ENCODE measurements at regions not wholly inside any gene's neighbourhood (a gene's known extent, or its start where the extent isn't known, plus 50 kb on each side); places are given as distances from the start of the nearest gene placed in this dataset.

DNA sequence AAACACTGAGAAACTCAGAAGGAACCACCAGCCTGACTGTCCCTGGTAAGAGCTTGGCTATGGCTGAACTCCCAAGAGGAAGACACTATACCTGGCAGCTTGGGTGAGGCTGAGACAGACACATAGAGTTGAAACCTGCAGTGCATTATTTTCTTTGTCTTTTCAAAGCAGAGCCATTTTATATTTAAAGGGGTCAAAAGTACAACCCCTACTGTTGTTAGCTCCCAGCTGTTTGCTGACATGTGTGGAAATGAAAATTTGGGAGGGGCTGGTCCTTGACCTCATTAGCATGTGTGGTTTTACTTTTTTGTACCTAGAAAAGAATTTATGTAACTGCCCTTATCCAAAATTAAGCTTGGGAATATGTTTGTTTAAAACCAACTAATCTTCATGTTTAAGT lies 309.0 kb downstream of the RPRM start (continued):
- TF ChIP-seq, protein P1, sequence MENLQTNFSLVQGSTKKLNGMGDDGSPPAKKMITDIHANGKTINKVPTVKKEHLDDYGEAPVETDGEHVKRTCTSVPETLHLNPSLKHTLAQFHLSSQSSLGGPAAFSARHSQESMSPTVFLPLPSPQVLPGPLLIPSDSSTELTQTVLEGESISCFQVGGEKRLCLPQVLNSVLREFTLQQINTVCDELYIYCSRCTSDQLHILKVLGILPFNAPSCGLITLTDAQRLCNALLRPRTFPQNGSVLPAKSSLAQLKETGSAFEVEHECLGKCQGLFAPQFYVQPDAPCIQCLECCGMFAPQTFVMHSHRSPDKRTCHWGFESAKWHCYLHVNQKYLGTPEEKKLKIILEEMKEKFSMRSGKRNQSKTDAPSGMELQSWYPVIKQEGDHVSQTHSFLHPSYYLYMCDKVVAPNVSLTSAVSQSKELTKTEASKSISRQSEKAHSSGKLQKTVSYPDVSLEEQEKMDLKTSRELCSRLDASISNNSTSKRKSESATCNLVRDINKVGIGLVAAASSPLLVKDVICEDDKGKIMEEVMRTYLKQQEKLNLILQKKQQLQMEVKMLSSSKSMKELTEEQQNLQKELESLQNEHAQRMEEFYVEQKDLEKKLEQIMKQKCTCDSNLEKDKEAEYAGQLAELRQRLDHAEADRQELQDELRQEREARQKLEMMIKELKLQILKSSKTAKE (CRISPR knock-in tag; IDR thresholded peaks at IDR 0.05; ENCODE audit: borderline replicate concordance) = no peak
- TF ChIP-seq ZNF33A (CRISPR knock-in tag; IDR thresholded peaks at IDR 0.05; ENCODE audit: borderline replicate concordance) = no peak
- TF ChIP-seq, protein P2, sequence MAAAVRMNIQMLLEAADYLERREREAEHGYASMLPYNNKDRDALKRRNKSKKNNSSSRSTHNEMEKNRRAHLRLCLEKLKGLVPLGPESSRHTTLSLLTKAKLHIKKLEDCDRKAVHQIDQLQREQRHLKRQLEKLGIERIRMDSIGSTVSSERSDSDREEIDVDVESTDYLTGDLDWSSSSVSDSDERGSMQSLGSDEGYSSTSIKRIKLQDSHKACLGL (CRISPR knock-in tag; IDR thresholded peaks at IDR 0.05) = no peak

DNA sequence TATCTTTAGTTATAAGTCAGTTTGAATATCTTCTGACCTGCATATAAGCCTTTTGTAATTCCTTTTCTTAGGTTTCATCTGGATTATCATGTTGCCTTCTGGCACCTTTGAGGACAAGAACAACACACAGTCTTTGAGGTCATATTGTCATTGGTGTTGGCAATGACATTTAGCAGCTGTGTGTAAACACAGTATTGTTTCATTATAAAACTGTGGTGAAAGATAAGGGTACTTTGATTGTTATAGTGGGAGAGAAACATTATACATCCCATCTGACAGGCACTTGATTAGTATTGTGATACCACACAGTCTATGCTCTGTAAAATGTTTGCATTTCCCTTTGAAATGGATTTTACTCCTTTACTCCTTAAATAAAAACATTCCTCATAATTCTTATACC lies 313.5 kb downstream of the RPRM start:
- Histone ChIP-seq H2AFZ (ENCODE audit: low read length) (no peak overlapping the region), H3K9me3 (ENCODE audit: low read length) (no peaks in the 10 kb centered on the region), H4K20me1 (ENCODE audit: insufficient read depth, low read length) (no peaks in the 10 kb centered on the region), H3K9ac (ENCODE audit: insufficient read depth, low read depth, low read length) (no peak overlapping the region), H3K79me2 (ENCODE audit: insufficient read depth, low read length) (no peaks in the 10 kb centered on the region), H3K27me3 (ENCODE audit: control insufficient read depth in 1 of 2, insufficient read depth in 2 of 2, low read length in 2 of 2) (no peaks in the 10 kb centered on the region), H3K36me3 (replicated peaks in 1 of 2; ENCODE audit: control insufficient read depth in 1 of 2, insufficient read depth in 2 of 2, low read length in 2 of 2) (no peaks in the 10 kb centered on the region), H3K4me2 (ENCODE audit: low read depth, low read length) (no peak overlapping the region), H3K4me1 (ENCODE audit: insufficient read depth, low read length) (no peaks in the 10 kb centered on the region), H3K4me3 (replicated peaks in 1 of 3; ENCODE audit: insufficient read depth in 1 of 3, low read depth in 2 of 3, low read length in 3 of 3) (no peak overlapping the region), H3K27ac (ENCODE audit: extremely low read length, insufficient read depth, low read length) (no peak overlapping the region)
- BruUV-seq (replicated peaks) = no TSS peak
- DNase-seq (ENCODE audit: low spot score) (no peak), ATAC-seq (no peak), FAIRE-seq (no peak)
- ChIA-PET CTCF (ENCODE audit: low intra/inter-chr PET ratio, low total read pairs) (interaction anchor here (3.7 kb wide), 1 partner anchor 354 kb away, joined by 31 read pairs; no protein-coding TSS in a partner anchor), POLR2A (no interaction called here)
- in situ Hi-C loops (cut with HindIII; ENCODE audit: extremely low pct_ligation_motif_present, low pct_unique_long_range_greater_than_20kb) = loop anchor here (25.0 kb wide), 1 partner anchor 1222 kb away; no protein-coding TSS in a partner anchor
- intact Hi-C loops (cut with micrococcal nuclease; ENCODE audit: unreplicated experiment) = no loop called here
- TF ChIP-seq ZFP36 (IDR thresholded peaks at IDR 0.05; ENCODE audit: borderline replicate concordance, low read depth, low read length, partially characterized antibody) (no peak), HDAC1 (CRISPR knock-in tag; IDR thresholded peaks at IDR 0.05) (no peak), SNAI1 (CRISPR knock-in tag; IDR thresholded peaks at IDR 0.05; ENCODE audit: borderline replicate concordance) (no peak), NFYC (CRISPR knock-in tag; IDR thresholded peaks at IDR 0.05) (no peak), ZFP90 (CRISPR knock-in tag; IDR thresholded peaks at IDR 0.05; ENCODE audit: borderline replicate concordance) (no peak), ZNF569 (CRISPR knock-in tag; IDR thresholded peaks at IDR 0.05; ENCODE audit: borderline replicate concordance) (no peak), HOXA5 (CRISPR knock-in tag; IDR thresholded peaks at IDR 0.05) (no peak), ZNF10 (CRISPR knock-in tag; IDR thresholded peaks at IDR 0.05; ENCODE audit: borderline replicate concordance, low read depth) (no peak), CCDC6 (CRISPR knock-in tag; IDR thresholded peaks at IDR 0.05) (no peak)
- TF ChIP-seq, protein P3, sequence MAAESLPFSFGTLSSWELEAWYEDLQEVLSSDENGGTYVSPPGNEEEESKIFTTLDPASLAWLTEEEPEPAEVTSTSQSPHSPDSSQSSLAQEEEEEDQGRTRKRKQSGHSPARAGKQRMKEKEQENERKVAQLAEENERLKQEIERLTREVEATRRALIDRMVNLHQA (CRISPR knock-in tag; IDR thresholded peaks at IDR 0.05) = no peak
- TF ChIP-seq, protein P4, sequence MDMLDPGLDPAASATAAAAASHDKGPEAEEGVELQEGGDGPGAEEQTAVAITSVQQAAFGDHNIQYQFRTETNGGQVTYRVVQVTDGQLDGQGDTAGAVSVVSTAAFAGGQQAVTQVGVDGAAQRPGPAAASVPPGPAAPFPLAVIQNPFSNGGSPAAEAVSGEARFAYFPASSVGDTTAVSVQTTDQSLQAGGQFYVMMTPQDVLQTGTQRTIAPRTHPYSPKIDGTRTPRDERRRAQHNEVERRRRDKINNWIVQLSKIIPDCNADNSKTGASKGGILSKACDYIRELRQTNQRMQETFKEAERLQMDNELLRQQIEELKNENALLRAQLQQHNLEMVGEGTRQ (IDR thresholded peaks at IDR 0.05; ENCODE audit: low read depth, low read length) = no peak
- TF ChIP-seq, protein P4 (CRISPR knock-in tag; IDR thresholded peaks at IDR 0.05; ENCODE audit: borderline replicate concordance) = no peak

Measured in HepG2 (cell line).